Right ventricle myocardium superior (tissue), 1 donor: ENCODE measurements at regions not wholly inside any gene's neighbourhood (a gene's known extent, or its start where the extent isn't known, plus 50 kb on each side); places are given as distances from the start of the nearest gene placed in this dataset. TPM values are rescaled to one million over a fixed set of nuclear protein-coding genes. Genes with fewer than 3 reads are reported as not detected.
"Not testable (repeated sequence)": the region's sequence is repeated elsewhere in the genome, so short reads cannot be mapped to it uniquely, and the experiment has no call there.

Experiments
- ATAC-seq: fragments of 200-7000 bp; cut with Tn5 transposase; one replicate; pipeline ENCODE4 v1.9.1; 2020; ENCODE audit warnings: mild to moderate bottlenecking; ENCODE audit not compliant: poor library complexity
- DNase-seq: peaks from one replicate; pipeline ENCODE4 v3.0.0-alpha.2; 2020
- intact Hi-C: fragments of 100-400 bp; cut with DNase I; formaldehyde crosslinking; loops from one replicate; pipeline ENCODE4 v1.11.2; 2022
- microRNA-seq: library from miRNA; unstranded; fragments of <30 nt; microRNA quantifications from one replicate; pipeline ENCODE4 v1.2.0, GENCODE V29; 2020
- donor health status: DM: no; HTN: yes; CAD: no; lungs with severe emphysema.

GRCh38 chr9:40868437-40868836 lies 260.0 kb downstream of the FOXD4L6 start:
- intact Hi-C loops, DNase-seq, ATAC-seq: not testable (repeated sequence)

Small RNA genes lying in the stretch of these regions (microRNA-seq; reads per million reads assigned to microRNA genes)
- gene MIR1299 = not detected
